Spleen (tissue), 11 donors: ENCODE measurements at regions not wholly inside any gene's neighbourhood (a gene's known extent, or its start where the extent isn't known, plus 50 kb on each side); places are given as distances from the start of the nearest gene placed in this dataset.

ENCODE experiments used
- DNase-seq: peaks from one replicate; pipeline ENCODE4 v3.0.0-alpha.2; 2020
- H3K27ac ChIP-seq, 8 donors: fragments of 200-600 bp; sonication (generic) in 7 of 8; 1 replicate in 4 of 8; 2 replicates in 4 of 8; pipeline versions ENCODE4 v1.5.0 to v1.8.0; 2016 to 2021; ENCODE audit warnings: inconsistent platforms in 4 of 8, mild to moderate bottlenecking in 4 of 8, moderate library complexity in 1 of 8
- H3K27me3 ChIP-seq, 7 donors: fragments of 200-600 bp; sonication (generic) in 6 of 7; replicated peaks in 1 of 7; 1 replicate in 4 of 7; 2 replicates in 3 of 7; pipeline versions ENCODE4 v1.5.0 to v1.8.0; 2016 to 2021; ENCODE audit warnings: inconsistent platforms in 3 of 7, mild to moderate bottlenecking in 1 of 7
- H3K36me3 ChIP-seq, 6 donors: fragments of 200-600 bp; sonication (generic) in 5 of 6; 1 replicate in 4 of 6; 2 replicates in 2 of 6; pipeline versions ENCODE4 v1.5.0 to v1.8.0; 2016 to 2021; ENCODE audit warnings: inconsistent platforms in 2 of 6
- H3K4me1 ChIP-seq, 6 donors: fragments of 200-600 bp; sonication (generic) in 5 of 6; 1 replicate in 3 of 6; 2 replicates in 3 of 6; pipeline versions ENCODE4 v1.5.0 to v1.8.0; 2016 to 2021; ENCODE audit warnings: inconsistent platforms in 3 of 6
- H3K4me3 ChIP-seq, 8 donors: fragments of 200-600 bp; sonication (generic) in 7 of 8; 1 replicate in 4 of 8; 2 replicates in 4 of 8; pipeline versions ENCODE4 v1.5.0 to v1.8.0; 2016 to 2021; ENCODE audit warnings: inconsistent platforms in 4 of 8, mild to moderate bottlenecking in 4 of 8, moderate library complexity in 2 of 8
- H3K9me3 ChIP-seq, 8 donors: fragments of 200-600 bp; sonication (generic) in 7 of 8; 1 replicate in 4 of 8; 2 replicates in 4 of 8; pipeline versions ENCODE4 v1.5.0 to v1.8.0; 2016 to 2021; ENCODE audit warnings: inconsistent platforms in 4 of 8
- POLR2A ChIP-seq, 3 donors: fragments of 450-650 bp; IDR thresholded peaks; one replicate each; pipeline ENCODE4 v1.5.1; 2017; ENCODE audit warnings: antibody characterized with exemption in 3 of 3, mild to moderate bottlenecking in 1 of 3
- POLR2AphosphoS5 ChIP-seq, 3 donors: sonication (generic); formaldehyde crosslinking; IDR thresholded peaks; one replicate each; pipeline ENCODE4 v1.5.1; 2017; ENCODE audit warnings: antibody characterized with exemption in 3 of 3
- WGBS, 5 donors: extraction: QIAGEN DNeasy Blood & Tissue Kit in 3 of 5; methylation state at CpG; one replicate each; pipeline versions ENCODE4 v1.1.5 to v1.1.7; 2013 to 2018; 5-methylcytosine and 5-hydroxymethylcytosine counted together
- intact Hi-C: fragments of 100-400 bp; cut with DNase I; formaldehyde crosslinking; loops from one replicate; pipeline ENCODE4 v1.15.0; 2023; ENCODE audit warnings: low total_unique reads
- TF ChIP-seq, protein P1 (sequence below), 11 experiments: fragments of 200-600 bp in 7 of 11; fragments of 450-650 bp in 4 of 11; sonication (generic) in 4 of 11; IDR thresholded peaks in 8 of 11; conservative IDR thresholded peaks in 3 of 11; 1 replicate in 7 of 11; 2 replicates in 4 of 11; pipeline versions ENCODE4 v1.4.0 to v1.8.0; 2016 to 2021; ENCODE audit warnings: antibody characterized with exemption in 11 of 11, inconsistent platforms in 4 of 11, mild to moderate bottlenecking in 1 of 11
- donor health status: healthy with polysubstance abuse.
- donor health status: DM: no; HTN: no; CAD: no; lungs with moderate emphysema.
- donor health status: DM: no; HTN: no; CAD: no.
- donor health status: Bipolar disorder and iron deficiency.
- donor health status: healthy.
- donor health status: DM: no; HTN: no; CAD: no.
- donor health status: DM: yes; HTN: yes; CAD: no.

DNA sequence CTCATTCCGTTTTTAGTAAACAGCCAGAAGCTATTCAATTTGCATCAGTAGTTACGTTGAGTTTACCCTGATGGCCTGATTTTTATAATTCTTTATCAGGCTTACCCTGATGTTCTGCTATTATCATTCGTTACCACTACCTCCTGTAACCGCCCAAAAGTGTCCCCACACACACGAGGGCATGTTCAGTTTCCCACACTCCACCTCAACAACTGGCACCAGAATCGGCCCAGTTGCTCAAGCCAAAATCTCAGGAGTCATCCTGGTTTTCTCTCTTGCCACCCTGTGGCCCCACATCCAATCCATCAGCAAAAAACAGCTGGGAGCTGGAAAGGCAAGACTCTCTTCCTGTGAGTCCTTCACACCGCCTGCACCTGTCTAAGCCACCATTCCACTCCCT lies 102.9 kb upstream of the RAB6C start:
- no peak for DNase-seq
- TF ChIP-seq POLR2AphosphoS5 (IDR thresholded peaks at IDR 0.05) (no peak), POLR2A (IDR thresholded peaks at IDR 0.05) (no peak)
- TF ChIP-seq, protein P1, sequence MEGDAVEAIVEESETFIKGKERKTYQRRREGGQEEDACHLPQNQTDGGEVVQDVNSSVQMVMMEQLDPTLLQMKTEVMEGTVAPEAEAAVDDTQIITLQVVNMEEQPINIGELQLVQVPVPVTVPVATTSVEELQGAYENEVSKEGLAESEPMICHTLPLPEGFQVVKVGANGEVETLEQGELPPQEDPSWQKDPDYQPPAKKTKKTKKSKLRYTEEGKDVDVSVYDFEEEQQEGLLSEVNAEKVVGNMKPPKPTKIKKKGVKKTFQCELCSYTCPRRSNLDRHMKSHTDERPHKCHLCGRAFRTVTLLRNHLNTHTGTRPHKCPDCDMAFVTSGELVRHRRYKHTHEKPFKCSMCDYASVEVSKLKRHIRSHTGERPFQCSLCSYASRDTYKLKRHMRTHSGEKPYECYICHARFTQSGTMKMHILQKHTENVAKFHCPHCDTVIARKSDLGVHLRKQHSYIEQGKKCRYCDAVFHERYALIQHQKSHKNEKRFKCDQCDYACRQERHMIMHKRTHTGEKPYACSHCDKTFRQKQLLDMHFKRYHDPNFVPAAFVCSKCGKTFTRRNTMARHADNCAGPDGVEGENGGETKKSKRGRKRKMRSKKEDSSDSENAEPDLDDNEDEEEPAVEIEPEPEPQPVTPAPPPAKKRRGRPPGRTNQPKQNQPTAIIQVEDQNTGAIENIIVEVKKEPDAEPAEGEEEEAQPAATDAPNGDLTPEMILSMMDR (IDR thresholded peaks at IDR 0.05 in 8 of 11, conservative IDR thresholded peaks at IDR 0.05 in 3 of 11), result no peak
- Histone ChIP-seq H3K27me3 (no peaks in the 10 kb centered on the region), H3K4me1 (peaks cover 3 to 16% (median 15%) of the 10 kb centered on the region in 6 donors), H3K27ac (peak overlapping the region in 5 of 8 donors; percentile 74 to 85 (median 80)), H3K9me3 (no peaks in the 10 kb centered on the region), H3K4me3 (peak overlapping the region in 6 of 8 donors; percentile 50 to 85 (median 56)), H3K36me3 (no peaks in the 10 kb centered on the region)
- intact Hi-C loops, result no loop called here
- 78 to 89% (median 84%) methylated on average over 7 of the region's 7 CpGs for WGBS, 5 donors

- Histone ChIP-seq H3K4me1 (peaks cover 3 to 16% (median 15%) of the 10 kb centered on the region in 6 donors), H3K36me3 (no peaks in the 10 kb centered on the region), H3K4me3 (peak overlapping the region; percentile 50 to 85 (median 53)), H3K27ac (peak overlapping the region; percentile 70 to 85 (median 78)), H3K9me3 (no peaks in the 10 kb centered on the region), H3K27me3 (no peaks in the 10 kb centered on the region)
- TF ChIP-seq, protein P1 (IDR thresholded peaks at IDR 0.05 in 8 of 11, conservative IDR thresholded peaks at IDR 0.05 in 3 of 11), result no peak
- no peak for TF ChIP-seq POLR2A (IDR thresholded peaks at IDR 0.05)
- peak in 1 of 3 donors; percentile 47 for TF ChIP-seq POLR2AphosphoS5 (IDR thresholded peaks at IDR 0.05)
- WGBS, 5 donors, result 0 to 2% (median 1%) methylated on average over 9 to 17 of the region's 20 CpGs
- DNase-seq, result peak; percentile 94
- intact Hi-C loops, result no loop called here
Measured at GRCh38 chr2:129877289-129877741, 102.2 kb upstream of the RAB6C start.

DNA sequence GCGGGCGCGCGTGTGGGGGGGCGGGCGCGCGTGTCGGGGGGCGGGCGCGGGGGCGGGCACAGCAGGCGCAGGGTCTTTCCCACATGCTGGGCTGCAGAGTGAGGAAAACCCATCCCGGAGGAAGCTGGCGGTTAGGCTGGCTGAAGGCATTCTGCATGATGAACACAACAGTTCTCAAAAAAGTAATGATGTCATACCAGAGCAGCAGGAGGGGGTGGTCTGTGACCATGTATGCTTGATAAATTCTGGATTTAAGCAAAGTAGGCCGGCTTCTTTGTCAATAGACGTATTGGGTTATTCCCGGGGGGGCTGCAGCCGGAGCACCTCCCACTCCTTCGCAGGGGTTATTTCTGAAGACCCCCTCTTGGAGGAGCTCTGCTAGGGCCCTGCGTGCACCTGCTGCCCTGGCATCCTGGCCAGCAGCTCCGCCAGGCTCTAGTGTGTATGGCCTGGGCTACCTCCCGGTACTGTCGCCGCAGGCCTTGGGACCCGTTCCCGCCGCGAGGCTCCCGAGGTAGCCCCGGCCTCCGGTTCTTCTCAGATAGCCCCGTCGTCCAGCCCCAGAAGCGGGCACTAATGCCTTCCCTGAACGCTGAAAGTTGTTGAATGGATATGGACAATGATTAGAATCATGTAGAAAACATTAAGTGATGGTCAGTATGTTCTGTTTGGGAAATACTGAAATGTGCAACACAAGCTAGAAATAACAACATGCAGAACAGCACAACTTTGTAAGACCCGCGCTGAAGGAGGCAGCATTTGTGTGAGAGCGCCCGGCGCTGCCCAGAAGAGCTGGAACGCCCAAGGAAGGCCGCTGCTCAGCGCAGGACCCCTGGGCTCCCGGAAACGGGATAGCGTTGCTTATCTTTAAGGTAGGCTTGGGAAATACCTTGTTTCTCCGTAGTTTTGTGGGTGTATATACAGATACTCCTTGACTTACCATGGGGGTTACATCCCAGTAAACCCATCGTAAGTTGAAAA lies 101.4 kb upstream of the RAB6C start:
- peak overlapping the region in 5 of 8 donors; percentile 39 to 85 (median 80) for H3K27ac ChIP-seq
- intact Hi-C loops, result no loop called here
- DNase-seq, result peak; percentile 86
- WGBS, 5 donors, result 44 to 67% (median 47%) methylated on average over 33 to 50 of the region's 50 CpGs
- TF ChIP-seq, protein P1 (IDR thresholded peaks at IDR 0.05 in 8 of 11, conservative IDR thresholded peaks at IDR 0.05 in 3 of 11), result no peak
- TF ChIP-seq POLR2A (IDR thresholded peaks at IDR 0.05) (no peak), POLR2AphosphoS5 (IDR thresholded peaks at IDR 0.05) (no peak)
- no peaks in the 10 kb centered on the region for H3K9me3 ChIP-seq
- peaks cover 3 to 16% (median 15%) of the 10 kb centered on the region in 6 donors for H3K4me1 ChIP-seq
- H3K4me3 ChIP-seq, result peak overlapping the region; percentile 21 to 85 (median 48)
- no peaks in the 10 kb centered on the region for H3K36me3 ChIP-seq
- H3K27me3 ChIP-seq, result no peaks in the 10 kb centered on the region

- 89 to 94% (median 91%) methylated on average over 6 to 9 of the region's 9 CpGs for WGBS, 5 donors
- intact Hi-C loops, result no loop called here
Measured at GRCh38 chr2:129879614-129880180, 99.8 kb upstream of the RAB6C start.

More at GRCh38 chr2:129879614-129880180, 99.8 kb upstream of the RAB6C start:
- H3K27ac ChIP-seq, result no peak overlapping the region
- H3K4me3 ChIP-seq, result no peak overlapping the region
- no peaks in the 10 kb centered on the region for H3K9me3 ChIP-seq
- no peaks in the 10 kb centered on the region for H3K27me3 ChIP-seq
- DNase-seq, result no peak
- no peaks in the 10 kb centered on the region for H3K36me3 ChIP-seq
- H3K4me1 ChIP-seq, result peaks cover 3 to 16% (median 15%) of the 10 kb centered on the region in 6 donors
- no peak for TF ChIP-seq POLR2AphosphoS5 (IDR thresholded peaks at IDR 0.05)
- TF ChIP-seq, protein P1 (IDR thresholded peaks at IDR 0.05 in 8 of 11, conservative IDR thresholded peaks at IDR 0.05 in 3 of 11), result no peak
- TF ChIP-seq POLR2A (IDR thresholded peaks at IDR 0.05), result no peak
